Body of pancreas (tissue), 4 donors: ENCODE measurements at regions not wholly inside any gene's neighbourhood (a gene's known extent, or its start where the extent isn't known, plus 50 kb on each side); places are given as distances from the start of the nearest gene placed in this dataset.

Source experiments
- POLR2A ChIP-seq, 3 donors: fragments of 450-650 bp; IDR thresholded peaks; one replicate each; pipeline ENCODE4 v1.6.1; 2016; ENCODE audit warnings: antibody characterized with exemption in 3 of 3, mild to moderate bottlenecking in 2 of 3
- TF ChIP-seq, protein P1 (sequence below), 7 experiments: fragments of 450-650 bp in 4 of 7; fragments of 200-600 bp in 3 of 7; sonication (generic) in 3 of 7; IDR thresholded peaks; one replicate each; pipeline ENCODE4 v1.5.1; 2016 to 2019; ENCODE audit warnings: antibody characterized with exemption in 7 of 7

GRCh38 chr2:22360735-22361374 lies 1024.1 kb upstream of the KLHL29 start:
- TF ChIP-seq, protein P1, sequence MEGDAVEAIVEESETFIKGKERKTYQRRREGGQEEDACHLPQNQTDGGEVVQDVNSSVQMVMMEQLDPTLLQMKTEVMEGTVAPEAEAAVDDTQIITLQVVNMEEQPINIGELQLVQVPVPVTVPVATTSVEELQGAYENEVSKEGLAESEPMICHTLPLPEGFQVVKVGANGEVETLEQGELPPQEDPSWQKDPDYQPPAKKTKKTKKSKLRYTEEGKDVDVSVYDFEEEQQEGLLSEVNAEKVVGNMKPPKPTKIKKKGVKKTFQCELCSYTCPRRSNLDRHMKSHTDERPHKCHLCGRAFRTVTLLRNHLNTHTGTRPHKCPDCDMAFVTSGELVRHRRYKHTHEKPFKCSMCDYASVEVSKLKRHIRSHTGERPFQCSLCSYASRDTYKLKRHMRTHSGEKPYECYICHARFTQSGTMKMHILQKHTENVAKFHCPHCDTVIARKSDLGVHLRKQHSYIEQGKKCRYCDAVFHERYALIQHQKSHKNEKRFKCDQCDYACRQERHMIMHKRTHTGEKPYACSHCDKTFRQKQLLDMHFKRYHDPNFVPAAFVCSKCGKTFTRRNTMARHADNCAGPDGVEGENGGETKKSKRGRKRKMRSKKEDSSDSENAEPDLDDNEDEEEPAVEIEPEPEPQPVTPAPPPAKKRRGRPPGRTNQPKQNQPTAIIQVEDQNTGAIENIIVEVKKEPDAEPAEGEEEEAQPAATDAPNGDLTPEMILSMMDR (IDR thresholded peaks at IDR 0.05) = no peak
- TF ChIP-seq POLR2A (IDR thresholded peaks at IDR 0.05) = no peak
